ENCODE measurements at regions not wholly inside any gene's neighbourhood (a gene's known extent, or its start where the extent isn't known, plus 50 kb on each side); places are given as distances from the start of the nearest gene placed in this dataset.

GRCh38 chr21:26273686-26274313, 103.2 kb upstream of the APP start:
- Histone ChIP-seq H3K27me3 (no peaks in the 10 kb centered on the region), H3K4me1 (no peaks in the 10 kb centered on the region), H3K9me3 (peaks cover 0 to 12% (median 0%) of the 10 kb centered on the region in 3 donors), H3K27ac (no peak overlapping the region), H3K36me3 (no peaks in the 10 kb centered on the region), H3K4me3 (no peak overlapping the region)
- ATAC-seq (no peak), DNase-seq (no peak)
- in situ Hi-C loops (cut with MboI; ENCODE audit: low sequenced_read_pairs in 4 of 4), result no loop called here
- TF ChIP-seq CTCF (IDR thresholded peaks at IDR 0.05 in 4 of 5, conservative IDR thresholded peaks at IDR 0.05 in 1 of 5) (no peak), POLR2A (IDR thresholded peaks at IDR 0.05) (no peak)
- intact Hi-C loops (cut with DNase I; ENCODE audit: low total_unique reads), result no loop called here

DNA sequence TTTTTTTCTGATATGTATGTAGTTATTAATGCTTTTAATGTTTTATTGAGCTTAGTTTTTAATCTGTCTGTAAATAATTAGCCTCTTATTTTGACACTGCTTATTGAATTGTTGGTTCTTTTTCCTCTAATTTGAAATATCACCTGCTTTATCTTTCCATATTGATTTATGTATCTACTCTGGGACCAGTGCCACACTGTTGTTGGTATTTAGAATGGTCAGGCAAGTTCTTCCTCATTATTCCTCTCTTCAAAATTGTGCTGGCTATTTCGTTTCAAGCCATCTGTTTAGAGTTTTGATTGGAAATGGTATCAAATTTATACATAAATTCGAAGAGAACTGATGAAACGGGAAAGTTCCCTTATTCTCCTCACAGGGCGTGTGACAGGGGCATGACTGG, 96.8 kb upstream of the APP start:
- no peak overlapping the region for H3K27ac ChIP-seq
- no peak for TF ChIP-seq POLR2A (IDR thresholded peaks at IDR 0.05)
- no peak for TF ChIP-seq CTCF (IDR thresholded peaks at IDR 0.05 in 4 of 5, conservative IDR thresholded peaks at IDR 0.05 in 1 of 5)
- ATAC-seq, result no peak
- no peaks in the 10 kb centered on the region for H3K4me1 ChIP-seq
- H3K27me3 ChIP-seq, result no peaks in the 10 kb centered on the region
- H3K9me3 ChIP-seq, result no peaks in the 10 kb centered on the region
- in situ Hi-C loops (cut with MboI; ENCODE audit: low sequenced_read_pairs in 4 of 4) (no loop called here), intact Hi-C loops (cut with DNase I; ENCODE audit: low total_unique reads) (no loop called here)
- H3K36me3 ChIP-seq, result no peaks in the 10 kb centered on the region
- H3K4me3 ChIP-seq, result no peak overlapping the region
- no peak for DNase-seq

DNA sequence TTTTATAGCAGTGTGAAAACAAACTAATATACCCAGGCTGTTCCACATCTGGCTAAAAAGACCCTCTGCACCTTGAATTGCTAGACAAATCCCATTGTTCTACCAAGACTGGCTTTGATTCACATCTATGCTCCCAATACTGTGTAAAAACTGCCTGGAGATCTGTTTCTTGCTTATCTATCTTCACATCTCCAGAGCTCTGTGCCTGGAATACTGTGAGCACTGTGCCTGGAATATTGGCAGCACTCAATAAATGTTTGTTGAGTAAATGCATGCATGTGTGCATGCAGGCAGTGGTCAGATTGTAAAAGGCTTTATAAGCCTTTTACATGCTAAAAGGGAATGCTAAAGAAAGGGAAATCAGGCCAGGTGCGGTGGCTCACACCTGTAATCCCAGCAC, 75.5 kb upstream of the APP start:
- TF ChIP-seq CTCF (IDR thresholded peaks at IDR 0.05 in 4 of 5, conservative IDR thresholded peaks at IDR 0.05 in 1 of 5) (no peak), POLR2A (IDR thresholded peaks at IDR 0.05) (no peak)
- Histone ChIP-seq H3K27me3 (no peaks in the 10 kb centered on the region), H3K4me1 (no peaks in the 10 kb centered on the region), H3K9me3 (no peaks in the 10 kb centered on the region), H3K4me3 (no peak overlapping the region), H3K27ac (no peak overlapping the region), H3K36me3 (no peaks in the 10 kb centered on the region)
- DNase-seq, result no peak
- intact Hi-C loops (cut with DNase I; ENCODE audit: low total_unique reads) (no loop called here), in situ Hi-C loops (cut with MboI; ENCODE audit: low sequenced_read_pairs in 4 of 4) (no loop called here)
- ATAC-seq, result no peak

- Histone ChIP-seq H3K36me3 (no peaks in the 10 kb centered on the region), H3K27me3 (no peaks in the 10 kb centered on the region), H3K9me3 (no peaks in the 10 kb centered on the region), H3K27ac (no peak overlapping the region), H3K4me3 (no peak overlapping the region), H3K4me1 (no peaks in the 10 kb centered on the region)
- no peak for TF ChIP-seq CTCF (IDR thresholded peaks at IDR 0.05 in 4 of 5, conservative IDR thresholded peaks at IDR 0.05 in 1 of 5)
- no peak for ATAC-seq
- no peak for DNase-seq
- in situ Hi-C loops (cut with MboI; ENCODE audit: low sequenced_read_pairs in 4 of 4), result no loop called here
- intact Hi-C loops (cut with DNase I; ENCODE audit: low total_unique reads), result no loop called here
Observed at GRCh38 chr21:26245428-26245827, 74.9 kb upstream of the APP start.

DNA sequence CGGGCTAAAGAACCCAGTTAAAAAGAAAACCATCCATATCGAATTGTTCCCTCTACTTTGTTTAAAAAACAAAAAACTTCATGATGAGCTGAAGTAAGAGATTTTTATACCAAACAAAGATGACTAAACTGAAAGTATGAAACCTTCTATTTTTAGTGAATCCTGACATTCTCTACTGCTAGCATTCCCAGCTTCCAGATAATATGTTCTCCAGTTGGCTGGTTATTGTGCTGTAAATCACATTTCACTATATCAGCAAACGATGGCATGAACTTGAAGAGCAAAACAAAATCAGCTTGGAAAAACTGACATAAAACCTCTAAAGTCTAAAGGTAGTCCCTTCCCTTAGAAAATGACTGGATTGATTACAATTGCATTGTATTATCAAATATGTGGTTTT, 68.1 kb upstream of the APP start:
- intact Hi-C loops (cut with DNase I; ENCODE audit: low total_unique reads) (no loop called here), in situ Hi-C loops (cut with MboI; ENCODE audit: low sequenced_read_pairs in 4 of 4) (no loop called here)
- Histone ChIP-seq H3K27me3 (no peaks in the 10 kb centered on the region), H3K36me3 (no peaks in the 10 kb centered on the region), H3K9me3 (no peaks in the 10 kb centered on the region), H3K4me3 (no peak overlapping the region), H3K27ac (no peak overlapping the region), H3K4me1 (no peaks in the 10 kb centered on the region)
- no peak for DNase-seq
- TF ChIP-seq POLR2A (IDR thresholded peaks at IDR 0.05) (no peak), CTCF (IDR thresholded peaks at IDR 0.05 in 4 of 5, conservative IDR thresholded peaks at IDR 0.05 in 1 of 5) (no peak)
- ATAC-seq, result no peak
